ENCODE measurements at regions not wholly inside any gene's neighbourhood (a gene's known extent, or its start where the extent isn't known, plus 50 kb on each side); places are given as distances from the start of the nearest gene placed in this dataset.

GRCh38 chr2:129724021-129724757 is 255.3 kb upstream of the RAB6C start:
- no peak for DNase-seq (ENCODE audit: low read depth)
- TF ChIP-seq CTCF (IDR thresholded peaks at IDR 0.05; ENCODE audit: control insufficient read depth, extremely low read depth, insufficient read depth) = no peak
- H3K4me3 ChIP-seq (ENCODE audit: low read depth, low read length) = no peak overlapping the region

GRCh38 chr2:129726216-129726615 is 253.2 kb upstream of the RAB6C start:
- DNase-seq (ENCODE audit: low read depth) = no peak
- H3K4me3 ChIP-seq (ENCODE audit: low read depth, low read length) = no peak overlapping the region
- no peak for TF ChIP-seq CTCF (IDR thresholded peaks at IDR 0.05; ENCODE audit: control insufficient read depth, extremely low read depth, insufficient read depth)

GRCh38 chr2:129727286-129727685 is 252.2 kb upstream of the RAB6C start:
- DNase-seq (ENCODE audit: low read depth) = no peak
- no peak overlapping the region for H3K4me3 ChIP-seq (ENCODE audit: low read depth, low read length)
- TF ChIP-seq CTCF (IDR thresholded peaks at IDR 0.05; ENCODE audit: control insufficient read depth, extremely low read depth, insufficient read depth) = no peak

GRCh38 chr2:129728035-129728972 is 251.2 kb upstream of the RAB6C start:
- no peak overlapping the region for H3K4me3 ChIP-seq (ENCODE audit: low read depth, low read length)
- TF ChIP-seq CTCF (IDR thresholded peaks at IDR 0.05; ENCODE audit: control insufficient read depth, extremely low read depth, insufficient read depth) = no peak
- DNase-seq (ENCODE audit: low read depth) = no peak

- TF ChIP-seq CTCF (IDR thresholded peaks at IDR 0.05; ENCODE audit: control insufficient read depth, extremely low read depth, insufficient read depth) = no peak
- no peak for DNase-seq (ENCODE audit: low read depth)
- H3K4me3 ChIP-seq (ENCODE audit: low read depth, low read length) = no peak overlapping the region
Measured at GRCh38 chr2:129729011-129729410, 250.5 kb upstream of the RAB6C start.

- H3K4me3 ChIP-seq (ENCODE audit: low read depth, low read length) = no peak overlapping the region
- no peak for TF ChIP-seq CTCF (IDR thresholded peaks at IDR 0.05; ENCODE audit: control insufficient read depth, extremely low read depth, insufficient read depth)
Measured at GRCh38 chr2:129729646-129730045, 249.8 kb upstream of the RAB6C start.

More at GRCh38 chr2:129729646-129730045, 249.8 kb upstream of the RAB6C start:
- DNase-seq (ENCODE audit: low read depth) = no peak

Measured in LNCaP clone FGC (cell line).